ENCODE measurements at regions not wholly inside any gene's neighbourhood (a gene's known extent, or its start where the extent isn't known, plus 50 kb on each side); places are given as distances from the start of the nearest gene placed in this dataset.

GRCh38 chr1:238826891-238827290 lies 559.5 kb upstream of the CHRM3 start:
- TF ChIP-seq CSDC2 (CRISPR knock-in tag; IDR thresholded peaks at IDR 0.05) (no peak), POU6F1 (CRISPR knock-in tag; IDR thresholded peaks at IDR 0.05; ENCODE audit: borderline replicate concordance, low read depth) (no peak)

Measured in SK-N-SH treated with all-trans-retinoic acid at 6 μM for 48 hours (cell line).